Left lung (tissue), 4 donors: ENCODE measurements at regions not wholly inside any gene's neighbourhood (a gene's known extent, or its start where the extent isn't known, plus 50 kb on each side); places are given as distances from the start of the nearest gene placed in this dataset.

Source experiments
- ATAC-seq: fragments of 200-7000 bp; cut with Tn5 transposase; one replicate; pipeline ENCODE4 v1.9.1; 2020; ENCODE audit warnings: moderate library complexity
- DNase-seq, 4 donors: peaks; one replicate each; pipeline ENCODE4 v3.0.0-alpha.2; 2013 to 2020
- H3K27ac ChIP-seq, 2 donors: fragments of 200-600 bp; sonication (generic) in 1 of 2; one replicate each; pipeline versions ENCODE4 v1.5.0 to v1.8.0; 2020 to 2021
- H3K27me3 ChIP-seq, 2 donors: fragments of 200-600 bp; sonication (generic) in 1 of 2; one replicate each; pipeline versions ENCODE4 v1.5.0 to v1.8.0; 2020 to 2021
- H3K36me3 ChIP-seq, 2 donors: fragments of 200-600 bp; sonication (generic) in 1 of 2; one replicate each; pipeline versions ENCODE4 v1.5.0 to v1.8.0; 2020 to 2021
- H3K4me1 ChIP-seq, 2 donors: fragments of 200-600 bp; one replicate each; pipeline ENCODE4 v1.8.0; 2021
- H3K4me3 ChIP-seq, 2 donors: fragments of 200-600 bp; sonication (generic) in 1 of 2; one replicate each; pipeline versions ENCODE4 v1.5.0 to v1.8.0; 2020 to 2021; ENCODE audit warnings: mild to moderate bottlenecking in 1 of 2
- H3K9me3 ChIP-seq, 2 donors: fragments of 200-600 bp; sonication (generic) in 1 of 2; one replicate each; pipeline versions ENCODE4 v1.5.0 to v1.8.0; 2020 to 2021
- intact Hi-C, 2 donors: fragments of 100-400 bp; cut with DNase I; formaldehyde crosslinking; loops; one replicate each; pipeline versions ENCODE4 v1.11.2 to v1.14.2; 2022
- TF ChIP-seq, protein P1 (sequence below), 2 donors: fragments of 200-600 bp; sonication (generic) in 1 of 2; IDR thresholded peaks; one replicate each; pipeline versions ENCODE4 v1.5.0 to v1.8.0; 2021; ENCODE audit warnings: antibody characterized with exemption in 2 of 2
- donor health status: DM: no; HTN: yes; CAD: no.
- donor health status: DM: no; HTN: no; CAD: no.

- intact Hi-C loops: no loop called here
- TF ChIP-seq, protein P1, sequence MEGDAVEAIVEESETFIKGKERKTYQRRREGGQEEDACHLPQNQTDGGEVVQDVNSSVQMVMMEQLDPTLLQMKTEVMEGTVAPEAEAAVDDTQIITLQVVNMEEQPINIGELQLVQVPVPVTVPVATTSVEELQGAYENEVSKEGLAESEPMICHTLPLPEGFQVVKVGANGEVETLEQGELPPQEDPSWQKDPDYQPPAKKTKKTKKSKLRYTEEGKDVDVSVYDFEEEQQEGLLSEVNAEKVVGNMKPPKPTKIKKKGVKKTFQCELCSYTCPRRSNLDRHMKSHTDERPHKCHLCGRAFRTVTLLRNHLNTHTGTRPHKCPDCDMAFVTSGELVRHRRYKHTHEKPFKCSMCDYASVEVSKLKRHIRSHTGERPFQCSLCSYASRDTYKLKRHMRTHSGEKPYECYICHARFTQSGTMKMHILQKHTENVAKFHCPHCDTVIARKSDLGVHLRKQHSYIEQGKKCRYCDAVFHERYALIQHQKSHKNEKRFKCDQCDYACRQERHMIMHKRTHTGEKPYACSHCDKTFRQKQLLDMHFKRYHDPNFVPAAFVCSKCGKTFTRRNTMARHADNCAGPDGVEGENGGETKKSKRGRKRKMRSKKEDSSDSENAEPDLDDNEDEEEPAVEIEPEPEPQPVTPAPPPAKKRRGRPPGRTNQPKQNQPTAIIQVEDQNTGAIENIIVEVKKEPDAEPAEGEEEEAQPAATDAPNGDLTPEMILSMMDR (IDR thresholded peaks at IDR 0.05): no peak
These were observed 685.2 kb downstream of the TBL1XR1 start for GRCh38 chr3:176512037-176512436.

GRCh38 chr3:176510097-176510496, 687.2 kb downstream of the TBL1XR1 start:
- DNase-seq (no peak), ATAC-seq (no peak)
- Histone ChIP-seq H3K4me3 (no peak overlapping the region), H3K27me3 (no peaks in the 10 kb centered on the region), H3K4me1 (no peaks in the 10 kb centered on the region), H3K27ac (no peak overlapping the region), H3K36me3 (no peaks in the 10 kb centered on the region), H3K9me3 (peaks cover 0 to 58% of the 10 kb centered on the region in 2 donors)
- TF ChIP-seq, protein P1 (IDR thresholded peaks at IDR 0.05): no peak
- intact Hi-C loops: no loop called here

More at GRCh38 chr3:176512037-176512436, 685.2 kb downstream of the TBL1XR1 start:
- Histone ChIP-seq H3K27me3 (no peaks in the 10 kb centered on the region), H3K9me3 (peaks cover 0 to 76% of the 10 kb centered on the region in 2 donors), H3K36me3 (no peaks in the 10 kb centered on the region), H3K4me1 (no peaks in the 10 kb centered on the region), H3K4me3 (no peak overlapping the region), H3K27ac (no peak overlapping the region)
- DNase-seq (no peak), ATAC-seq (no peak)

DNA sequence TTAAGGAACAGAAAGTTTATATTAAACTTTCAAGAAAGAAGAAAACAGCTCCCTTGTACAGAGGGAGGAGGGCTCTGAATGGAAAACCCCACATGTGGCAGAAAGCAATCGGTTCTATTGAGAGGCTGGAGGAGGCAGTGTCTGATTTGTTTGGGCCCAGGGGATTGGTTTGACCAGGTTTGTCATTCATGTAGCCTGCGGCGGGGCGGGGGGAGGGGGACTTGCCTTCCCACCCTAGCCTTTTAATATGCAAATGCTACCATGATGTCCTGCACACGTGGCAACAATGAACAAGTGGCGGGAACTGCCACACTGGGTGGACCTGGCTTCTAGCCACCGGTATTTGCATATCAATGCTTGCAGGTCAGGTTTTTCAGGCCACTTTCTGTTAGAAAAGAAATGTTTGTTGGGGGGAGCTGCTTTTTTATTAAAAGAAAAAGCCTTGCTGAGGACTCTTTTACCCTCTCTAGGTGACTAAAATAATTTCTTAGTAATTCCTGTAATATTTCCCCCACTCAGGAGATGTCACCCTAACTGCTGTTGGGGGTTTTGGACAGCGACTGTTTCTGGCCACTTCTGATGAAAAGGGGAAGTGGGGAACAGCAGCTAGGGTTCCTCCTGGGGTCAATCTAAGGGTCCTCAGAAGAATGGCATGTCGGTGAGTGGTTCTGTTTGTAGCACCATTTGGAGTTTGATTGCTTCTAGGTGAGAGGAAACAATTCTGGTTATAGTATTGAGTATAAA, 691.2 kb downstream of the TBL1XR1 start:
- intact Hi-C loops: no loop called here
- ATAC-seq (no peak), DNase-seq (no peak)
- Histone ChIP-seq H3K4me3 (no peak overlapping the region), H3K9me3 (peaks cover 0 to 21% of the 10 kb centered on the region in 2 donors), H3K36me3 (no peaks in the 10 kb centered on the region), H3K27ac (no peak overlapping the region), H3K4me1 (no peaks in the 10 kb centered on the region), H3K27me3 (no peaks in the 10 kb centered on the region)
- TF ChIP-seq, protein P1 (IDR thresholded peaks at IDR 0.05): no peak

DNA sequence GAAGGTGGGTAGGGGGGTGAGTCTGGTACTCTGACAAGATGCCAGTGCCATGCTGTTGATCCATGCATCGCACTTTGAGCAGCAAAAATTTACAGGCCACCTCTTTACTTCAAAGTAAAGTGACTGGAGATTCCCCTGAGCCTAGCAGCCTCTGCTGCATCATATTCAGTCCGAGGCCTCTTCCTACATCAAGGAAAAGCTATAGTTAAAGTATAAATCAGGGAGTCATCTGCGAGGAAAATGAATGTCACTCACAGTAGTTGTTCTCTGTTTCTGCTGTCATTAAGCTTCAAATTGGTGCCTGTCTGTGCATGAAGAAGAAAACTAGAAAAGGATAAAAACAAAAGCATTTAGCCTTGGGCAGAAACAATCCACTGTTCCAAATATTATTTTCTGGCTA, 706.2 kb downstream of the TBL1XR1 start:
- H3K36me3 ChIP-seq: no peaks in the 10 kb centered on the region
- intact Hi-C loops: no loop called here
- H3K4me3 ChIP-seq: no peak overlapping the region
- no peaks in the 10 kb centered on the region for H3K4me1 ChIP-seq
- no peak for DNase-seq
- no peaks in the 10 kb centered on the region for H3K27me3 ChIP-seq
- TF ChIP-seq, protein P1 (IDR thresholded peaks at IDR 0.05): no peak
- H3K27ac ChIP-seq: no peak overlapping the region
- H3K9me3 ChIP-seq: peaks cover 0 to 5% of the 10 kb centered on the region in 2 donors
- ATAC-seq: no peak

- Histone ChIP-seq H3K4me3 (no peak overlapping the region), H3K27me3 (no peaks in the 10 kb centered on the region), H3K27ac (no peak overlapping the region), H3K36me3 (no peaks in the 10 kb centered on the region), H3K9me3 (peaks cover 0 to 11% of the 10 kb centered on the region in 2 donors), H3K4me1 (no peaks in the 10 kb centered on the region)
- DNase-seq (no peak), ATAC-seq (no peak)
- intact Hi-C loops: no loop called here
- TF ChIP-seq, protein P1 (IDR thresholded peaks at IDR 0.05): no peak
These were observed 706.9 kb downstream of the TBL1XR1 start for GRCh38 chr3:176490357-176490756.
